H9 (cell line): ENCODE measurements at regions not wholly inside any gene's neighbourhood (a gene's known extent, or its start where the extent isn't known, plus 50 kb on each side); places are given as distances from the start of the nearest gene placed in this dataset.

Experiments used
- DNase-seq: peaks from one replicate; pipeline ENCODE4 v3.0.0-alpha.2; 2017
- H2AFZ ChIP-seq: one replicate; pipeline ENCODE4 v1.6.1; 2013; ENCODE audit warnings: mild to moderate bottlenecking, low read length, control low read depth, moderate library complexity
- H2AK5ac ChIP-seq: 2 replicates; pipeline ENCODE4 v1.6.1; 2013; ENCODE audit warnings: low read length, control low read depth, mixed read lengths; ENCODE audit not compliant: insufficient read length
- H2BK120ac ChIP-seq: one replicate; pipeline ENCODE4 v1.6.1; 2013; ENCODE audit warnings: low read depth, mild to moderate bottlenecking, low read length, control low read depth, inconsistent platforms; ENCODE audit not compliant: poor library complexity, severe bottlenecking
- H2BK12ac ChIP-seq: 2 replicates; pipeline ENCODE4 v1.6.1; 2013; ENCODE audit warnings: low read length, control low read depth, mixed read lengths, low read depth; ENCODE audit not compliant: insufficient read length
- H2BK15ac ChIP-seq: 2 replicates; pipeline ENCODE4 v1.6.1; 2013; ENCODE audit warnings: low read depth, low read length, control low read depth
- H2BK20ac ChIP-seq: one replicate; pipeline ENCODE4 v1.6.1; 2013; ENCODE audit warnings: low read depth, mild to moderate bottlenecking, low read length, control low read depth, inconsistent platforms; ENCODE audit not compliant: poor library complexity, severe bottlenecking
- H2BK5ac ChIP-seq: 2 replicates; pipeline ENCODE4 v1.6.1; 2013; ENCODE audit warnings: low read length, control low read depth, mixed read lengths; ENCODE audit not compliant: insufficient read length
- H3K14ac ChIP-seq: 2 replicates; pipeline ENCODE4 v1.6.1; 2013; ENCODE audit warnings: low read length, control low read depth; ENCODE audit not compliant: insufficient read depth
- H3K18ac ChIP-seq: 2 replicates; pipeline ENCODE4 v1.6.1; 2013; ENCODE audit warnings: low read depth, mild to moderate bottlenecking, mixed read lengths, low read length, control low read depth; ENCODE audit not compliant: insufficient read length
- H3K23ac ChIP-seq: 2 replicates; pipeline ENCODE4 v1.6.1; 2013; ENCODE audit warnings: low read length, control low read depth, mixed read lengths, low read depth; ENCODE audit not compliant: insufficient read length
- H3K23me2 ChIP-seq: 2 replicates; pipeline ENCODE4 v1.6.1; 2013; ENCODE audit warnings: low read depth, mild to moderate bottlenecking, mixed read lengths, low read length, control low read depth; ENCODE audit not compliant: insufficient read length, poor library complexity, severe bottlenecking
- H3K27ac ChIP-seq: 2 replicates; pipeline ENCODE4 v1.5.1; 2013; ENCODE audit warnings: low read length, control low read depth, mixed read lengths, low read depth; ENCODE audit not compliant: insufficient read length
- H3K27me3 ChIP-seq: 2 replicates; pipeline ENCODE4 v1.6.1; 2013; ENCODE audit warnings: low read length, control low read depth, inconsistent platforms; ENCODE audit not compliant: insufficient read depth
- H3K4ac ChIP-seq: 2 replicates; pipeline ENCODE4 v1.6.1; 2013; ENCODE audit warnings: low read depth, mild to moderate bottlenecking, control low read depth, inconsistent platforms, low read length, moderate library complexity
- H3K4me1 ChIP-seq: 2 replicates; pipeline ENCODE4 v1.6.1; 2013; ENCODE audit warnings: low read length, control low read depth, inconsistent platforms; ENCODE audit not compliant: insufficient read depth
- H3K4me2 ChIP-seq: 2 replicates; pipeline ENCODE4 v1.6.1; 2013; ENCODE audit warnings: low read length, control low read depth, mixed read lengths; ENCODE audit not compliant: insufficient read length, insufficient read depth
- H3K56ac ChIP-seq: 2 replicates; pipeline ENCODE4 v1.6.1; 2013; ENCODE audit warnings: low read depth, mild to moderate bottlenecking, mixed read lengths, low read length, control low read depth; ENCODE audit not compliant: insufficient read length
- H3K79me1 ChIP-seq: 2 replicates; pipeline ENCODE4 v1.6.1; 2013; ENCODE audit warnings: low read depth, mild to moderate bottlenecking, moderate library complexity, low read length, control low read depth, inconsistent platforms; ENCODE audit not compliant: insufficient read depth, poor library complexity, severe bottlenecking
- H3K79me2 ChIP-seq: 2 replicates; pipeline ENCODE4 v1.6.1; 2013; ENCODE audit warnings: low read length, control low read depth, inconsistent platforms; ENCODE audit not compliant: insufficient read depth
- H3K9ac ChIP-seq: 2 replicates; pipeline ENCODE4 v1.6.1; 2013; ENCODE audit warnings: low read length, control low read depth, mixed read lengths; ENCODE audit not compliant: insufficient read length; ENCODE audit errors: extremely low read depth
- H3K9me3 ChIP-seq: one replicate; pipeline ENCODE4 v1.6.1; 2013; ENCODE audit warnings: low read depth, low read length, inconsistent platforms; ENCODE audit not compliant: control insufficient read depth
- H3T11ph ChIP-seq: one replicate; pipeline ENCODE4 v1.6.1; 2013; ENCODE audit warnings: mild to moderate bottlenecking, low read length, control low read depth, inconsistent platforms
- H4K20me1 ChIP-seq: one replicate; pipeline ENCODE4 v1.6.1; 2013; ENCODE audit not compliant: control insufficient read depth, insufficient read length, insufficient read depth
- H4K5ac ChIP-seq: 2 replicates; pipeline ENCODE4 v1.6.1; 2013; ENCODE audit warnings: low read depth, mild to moderate bottlenecking, mixed read lengths, low read length, control low read depth; ENCODE audit not compliant: insufficient read length
- H4K8ac ChIP-seq: replicated peaks from 2 replicates; pipeline ENCODE4 v1.6.1; 2013; ENCODE audit warnings: low read length, control low read depth, mixed read lengths, low read depth; ENCODE audit not compliant: insufficient read length
- H4K91ac ChIP-seq: 2 replicates; pipeline ENCODE4 v1.6.1; 2013; ENCODE audit warnings: low read depth, mild to moderate bottlenecking, moderate library complexity, mixed read lengths, low read length, control low read depth; ENCODE audit not compliant: insufficient read length
- H3K27ac Mint-ChIP-seq, 3 experiments: 2 replicates in 2 of 3; 3 replicates in 1 of 3; pipeline ENCODE4 v1.8.0; 2020 to 2021; ENCODE audit warnings: mixed read lengths in 3 of 3, mild to moderate bottlenecking in 1 of 3, moderate library complexity in 1 of 3
- H3K27me3 Mint-ChIP-seq: 2 replicates; pipeline ENCODE4 v1.8.0; 2021; ENCODE audit warnings: low read depth, mild to moderate bottlenecking, moderate library complexity, mixed read lengths
- H3K36me3 Mint-ChIP-seq, 3 experiments: 2 replicates in 2 of 3; 3 replicates in 1 of 3; pipeline ENCODE4 v1.8.0; 2020 to 2021; ENCODE audit warnings: low read depth in 3 of 3, mixed read lengths in 3 of 3; ENCODE audit not compliant: insufficient read depth in 1 of 3
- H3K4me1 Mint-ChIP-seq, 2 experiments: 2 replicates each; pipeline ENCODE4 v1.8.0; 2020; ENCODE audit warnings: mixed read lengths in 2 of 2
- H3K4me3 Mint-ChIP-seq, 2 experiments: 2 replicates in 1 of 2; 3 replicates in 1 of 2; pipeline ENCODE4 v1.8.0; 2020 to 2021; ENCODE audit warnings: mild to moderate bottlenecking in 2 of 2, mixed read lengths in 2 of 2, moderate library complexity in 1 of 2
- H3K9me3 Mint-ChIP-seq, 2 experiments: 2 replicates in 1 of 2; 3 replicates in 1 of 2; pipeline ENCODE4 v1.8.0; 2020; ENCODE audit warnings: mild to moderate bottlenecking in 2 of 2, mixed read lengths in 2 of 2, moderate library complexity in 1 of 2
- CTCF ChIP-seq: fragments of 200-600 bp; sonication (generic); conservative IDR thresholded peaks from 3 replicates; pipeline ENCODE4 v1.8.0; 2021; ENCODE audit warnings: antibody characterized with exemption, mild to moderate bottlenecking
- WGBS: extraction: QIAGEN DNeasy Blood & Tissue Kit; methylation state at CpG from one replicate; pipeline ENCODE4 v1.1.7; 2013; ENCODE audit warnings: missing lambda C conversion rate, low lambda C conversion rate, mixed read lengths; ENCODE audit not compliant: insufficient read length; ENCODE audit errors: extremely low coverage; 5-methylcytosine and 5-hydroxymethylcytosine counted together

DNA sequence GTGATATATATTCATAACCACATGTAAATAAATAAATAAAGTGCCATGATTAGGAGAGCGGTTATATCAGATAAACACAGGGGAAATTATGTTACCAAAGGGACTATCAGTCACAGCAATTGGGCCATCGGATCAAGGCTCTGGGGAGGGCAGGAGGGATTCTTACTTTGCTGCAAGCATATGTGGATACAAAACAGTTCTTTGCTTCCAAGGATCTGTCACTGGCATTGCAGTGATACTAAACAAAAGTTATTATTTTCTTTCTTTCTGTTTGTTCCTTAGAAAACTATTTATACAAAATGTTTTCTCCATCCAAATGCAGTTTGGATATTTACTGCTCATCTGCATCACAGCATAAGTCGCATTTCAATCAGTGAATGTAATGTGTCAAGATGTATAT, 188.4 kb upstream of the MGMT start:
- DNase-seq: no peak
- Histone ChIP-seq H3K79me2 (no peaks in the 10 kb centered on the region), H4K20me1 (no peaks in the 10 kb centered on the region), H3K56ac (no peak overlapping the region), H3T11ph (no peak overlapping the region), H2AK5ac (no peak overlapping the region), H3K23ac (no peak overlapping the region), H4K91ac (no peak overlapping the region), H4K5ac (no peak overlapping the region), H3K18ac (no peak overlapping the region), H3K27me3 (no peaks in the 10 kb centered on the region), H2BK120ac (no peak overlapping the region), H4K8ac (no peak overlapping the region), H2AFZ (no peak overlapping the region), H3K9ac (no peak overlapping the region), H3K9me3 (no peaks in the 10 kb centered on the region), H3K4ac (no peak overlapping the region), H2BK5ac (no peak overlapping the region), H3K23me2 (no peaks in the 10 kb centered on the region), H3K4me1 (no peaks in the 10 kb centered on the region), H3K4me2 (no peak overlapping the region), H2BK15ac (no peak overlapping the region), H2BK20ac (no peak overlapping the region), H3K27ac (no peak overlapping the region), H3K14ac (no peak overlapping the region), H2BK12ac (no peak overlapping the region), H3K79me1 (no peaks in the 10 kb centered on the region)
- peaks cover 2% of the 10 kb centered on the region for H3K27me3 Mint-ChIP-seq
- H3K9me3 Mint-ChIP-seq: peaks cover 3 to 7% of the 10 kb centered on the region in 2 experiments; a peak in 4 of 5 replicates
- no CpG with 5 or more reads among the region's 3 CpGs for WGBS
- peaks cover 0 to 5% (median 5%) of the 10 kb centered on the region in 3 experiments; a peak in 3 of 7 replicates for H3K36me3 Mint-ChIP-seq
- TF ChIP-seq CTCF: no peak
- H3K4me3 Mint-ChIP-seq: no peak overlapping the region
- H3K4me1 Mint-ChIP-seq: peaks cover 6 to 7% of the 10 kb centered on the region in 2 experiments
- no peak overlapping the region for H3K27ac Mint-ChIP-seq
